Mammary epithelial cell (primary cell): ENCODE measurements at regions not wholly inside any gene's neighbourhood (a gene's known extent, or its start where the extent isn't known, plus 50 kb on each side); places are given as distances from the start of the nearest gene placed in this dataset.

Experiments
- EZH2 ChIP-seq: IDR thresholded peaks from 2 replicates; pipeline ENCODE4 v1.6.1; 2012; ENCODE audit warnings: low read length, inconsistent platforms, borderline replicate concordance
- TF ChIP-seq, protein P1 (sequence below), 2 donors: IDR thresholded peaks in 1 of 2; conservative IDR thresholded peaks in 1 of 2; 2 replicates each; pipeline ENCODE4 v1.5.1; 2011 to 2012; ENCODE audit warnings: inconsistent platforms in 2 of 2, low read length in 2 of 2, mild to moderate bottlenecking in 2 of 2, control low read depth in 1 of 2, low read depth in 1 of 2; ENCODE audit not compliant: insufficient read depth in 1 of 2; ENCODE audit errors: extremely low read depth in 1 of 2

DNA sequence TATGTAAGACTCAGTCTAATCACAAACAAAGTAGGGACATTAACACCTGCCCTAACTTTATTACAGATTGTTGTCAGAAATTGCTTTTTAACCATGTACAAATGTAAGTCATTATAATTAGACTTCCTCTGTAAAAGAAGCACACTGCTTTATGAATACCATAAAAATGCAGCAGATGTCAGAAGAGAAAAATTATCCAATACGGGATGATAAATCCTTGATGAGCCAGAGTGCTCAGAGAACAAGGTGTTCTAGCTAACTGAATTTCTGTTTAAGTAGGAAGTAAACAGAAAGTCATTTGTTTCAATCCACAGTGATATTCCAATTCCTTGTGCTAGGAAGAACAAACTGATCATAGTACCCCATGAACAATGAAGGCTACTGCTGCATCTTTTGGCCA, 54.6 kb upstream of the BMPER start:
- TF ChIP-seq, protein P1, sequence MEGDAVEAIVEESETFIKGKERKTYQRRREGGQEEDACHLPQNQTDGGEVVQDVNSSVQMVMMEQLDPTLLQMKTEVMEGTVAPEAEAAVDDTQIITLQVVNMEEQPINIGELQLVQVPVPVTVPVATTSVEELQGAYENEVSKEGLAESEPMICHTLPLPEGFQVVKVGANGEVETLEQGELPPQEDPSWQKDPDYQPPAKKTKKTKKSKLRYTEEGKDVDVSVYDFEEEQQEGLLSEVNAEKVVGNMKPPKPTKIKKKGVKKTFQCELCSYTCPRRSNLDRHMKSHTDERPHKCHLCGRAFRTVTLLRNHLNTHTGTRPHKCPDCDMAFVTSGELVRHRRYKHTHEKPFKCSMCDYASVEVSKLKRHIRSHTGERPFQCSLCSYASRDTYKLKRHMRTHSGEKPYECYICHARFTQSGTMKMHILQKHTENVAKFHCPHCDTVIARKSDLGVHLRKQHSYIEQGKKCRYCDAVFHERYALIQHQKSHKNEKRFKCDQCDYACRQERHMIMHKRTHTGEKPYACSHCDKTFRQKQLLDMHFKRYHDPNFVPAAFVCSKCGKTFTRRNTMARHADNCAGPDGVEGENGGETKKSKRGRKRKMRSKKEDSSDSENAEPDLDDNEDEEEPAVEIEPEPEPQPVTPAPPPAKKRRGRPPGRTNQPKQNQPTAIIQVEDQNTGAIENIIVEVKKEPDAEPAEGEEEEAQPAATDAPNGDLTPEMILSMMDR (conservative IDR thresholded peaks at IDR 0.05 in 1 of 2, IDR thresholded peaks at IDR 0.05 in 1 of 2; ENCODE audit: extremely low read depth in 1 of 2, insufficient read depth in 1 of 2, low read depth in 1 of 2, low read length in 2 of 2): no peak
- no peak for TF ChIP-seq EZH2
